ENCODE measurements at regions not wholly inside any gene's neighbourhood (a gene's known extent, or its start where the extent isn't known, plus 50 kb on each side); places are given as distances from the start of the nearest gene placed in this dataset.
A peak's percentile ranks its signal among the peaks of the same experiment; 100 is the strongest.

DNA sequence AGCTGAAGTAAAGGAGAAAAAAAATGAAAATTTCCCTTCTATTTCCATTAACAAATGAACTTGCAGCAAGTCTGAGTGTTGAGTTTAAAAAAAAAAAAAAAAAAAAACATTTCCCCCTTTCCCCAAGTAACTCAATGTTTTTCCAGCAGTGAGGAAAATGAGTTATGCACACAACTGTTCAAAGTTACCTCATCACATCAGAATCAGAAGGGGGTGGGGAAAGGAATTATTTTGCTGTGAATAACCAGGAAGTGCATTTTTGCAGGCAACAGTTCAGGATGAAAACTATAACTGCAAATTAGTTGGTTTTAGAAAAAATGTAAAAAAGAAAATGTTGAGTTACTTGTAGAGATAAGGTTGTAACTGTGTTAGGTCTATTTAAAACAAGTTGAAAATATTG, 568.9 kb upstream of the CITED2 start:
- peak; percentile 71 to 92 for DNase-seq (ENCODE audit: low read depth in 2 of 2)

- no peak for DNase-seq (ENCODE audit: low read depth in 2 of 2)
These were observed 567.9 kb upstream of the CITED2 start for GRCh38 chr6:139942331-139942730.

DNA sequence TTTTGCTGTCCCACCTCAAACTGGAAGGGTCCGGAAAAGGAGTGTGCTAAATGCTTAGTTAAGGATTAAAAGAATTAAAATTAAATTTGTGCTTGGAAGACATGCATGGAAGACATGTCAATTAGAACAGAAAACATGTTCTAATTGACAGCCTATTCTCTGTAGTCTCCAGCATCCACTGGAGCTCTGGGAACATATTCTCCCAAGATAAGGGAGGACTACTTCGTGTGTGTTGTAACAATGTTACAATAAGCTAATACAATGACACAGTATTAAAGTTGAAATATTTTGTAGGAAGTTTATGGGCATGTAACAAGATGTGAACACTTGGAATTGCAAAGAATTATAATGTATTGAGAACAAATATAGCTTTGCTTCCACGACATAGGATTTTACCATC, 567.4 kb upstream of the CITED2 start:
- DNase-seq (ENCODE audit: low read depth in 2 of 2) = no peak

DNA sequence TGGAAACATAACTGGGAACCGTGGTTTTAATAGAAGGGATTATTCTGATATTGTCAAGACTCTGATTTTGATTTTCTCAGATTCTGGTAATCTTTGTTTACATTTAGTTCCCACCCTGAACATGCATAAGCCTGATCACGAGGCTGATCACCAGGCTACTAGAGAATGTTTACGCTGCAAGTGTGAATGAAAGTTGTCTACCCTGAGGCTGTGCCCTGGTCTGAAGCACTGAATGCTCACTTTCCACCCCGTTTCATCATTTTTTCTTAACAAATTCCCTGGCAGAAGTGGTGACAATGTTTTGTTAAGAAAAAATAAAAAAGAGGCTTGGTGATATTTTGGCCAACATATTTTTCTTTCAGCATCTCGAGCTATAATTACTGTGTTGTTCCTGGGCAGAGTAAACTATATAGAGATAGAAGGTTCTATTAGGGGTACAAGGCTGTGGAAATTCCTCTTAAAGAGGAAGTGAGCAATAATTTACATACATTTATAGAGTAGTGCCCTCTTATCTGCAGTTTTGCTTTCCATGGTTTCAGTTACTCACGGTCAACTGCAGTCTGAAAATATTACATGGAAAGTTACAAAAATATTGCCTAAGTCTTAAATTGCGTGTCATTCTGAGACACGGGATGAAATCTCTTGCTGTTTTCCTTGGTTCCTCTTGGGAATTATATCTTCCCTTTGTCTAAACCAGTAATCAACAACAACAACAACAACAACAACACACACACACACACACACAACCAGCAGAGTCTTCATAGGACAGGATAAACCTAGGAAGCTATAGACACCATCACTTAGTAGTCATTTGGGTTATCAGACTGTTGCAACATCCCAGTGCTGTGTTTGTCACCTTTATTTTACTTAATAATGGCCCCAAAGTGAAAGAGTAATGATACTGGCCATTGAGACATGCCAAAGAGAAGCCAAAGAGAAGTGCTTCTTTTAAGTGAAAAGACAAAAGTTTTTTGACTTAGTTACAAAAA, 566.6 kb upstream of the CITED2 start:
- no peak for DNase-seq (ENCODE audit: low read depth in 2 of 2)

DNA sequence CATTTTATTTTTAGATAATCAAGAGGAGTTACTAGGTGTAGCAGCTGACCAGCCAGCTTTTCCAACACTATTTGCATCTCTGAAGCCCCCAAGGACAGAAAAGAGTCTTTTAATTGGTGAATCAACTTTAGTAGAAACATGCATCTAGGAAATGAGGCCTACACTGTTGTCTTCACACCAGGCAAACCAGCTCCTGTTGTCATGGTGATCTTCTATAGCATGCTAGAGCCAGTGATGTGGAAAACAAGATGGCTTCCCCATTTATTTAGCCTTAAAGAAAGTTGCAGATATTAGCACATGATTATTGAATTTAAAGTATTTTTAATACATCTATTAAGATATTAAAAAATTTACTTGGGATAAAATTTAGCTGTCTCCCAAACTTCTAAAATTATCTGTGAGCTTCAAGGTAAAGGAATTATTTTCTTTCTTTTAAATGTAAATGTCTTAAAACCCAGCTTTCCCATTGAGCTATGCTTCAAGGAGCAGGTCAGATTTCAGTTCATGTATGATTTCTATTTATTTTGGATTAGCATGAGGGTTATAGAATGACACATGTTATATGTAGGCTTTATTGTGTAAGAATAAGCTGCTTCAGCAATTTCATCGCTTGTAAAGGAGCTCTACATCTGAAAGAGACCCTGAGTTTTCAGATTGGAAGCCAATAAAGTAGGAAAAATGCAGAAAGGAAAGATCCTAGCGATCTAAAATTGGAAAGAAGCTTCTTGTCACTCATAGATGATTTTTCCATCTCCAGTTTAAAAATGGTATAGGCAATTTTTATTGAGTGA, 564.9 kb upstream of the CITED2 start:
- DNase-seq (ENCODE audit: low read depth in 2 of 2) = no peak

GRCh38 chr6:139932671-139933070, 558.2 kb upstream of the CITED2 start:
- DNase-seq (ENCODE audit: low read depth in 2 of 2) = peak; percentile 26 to 67

GRCh38 chr6:139931747-139932146, 557.3 kb upstream of the CITED2 start:
- no peak for DNase-seq (ENCODE audit: low read depth in 2 of 2)

DNA sequence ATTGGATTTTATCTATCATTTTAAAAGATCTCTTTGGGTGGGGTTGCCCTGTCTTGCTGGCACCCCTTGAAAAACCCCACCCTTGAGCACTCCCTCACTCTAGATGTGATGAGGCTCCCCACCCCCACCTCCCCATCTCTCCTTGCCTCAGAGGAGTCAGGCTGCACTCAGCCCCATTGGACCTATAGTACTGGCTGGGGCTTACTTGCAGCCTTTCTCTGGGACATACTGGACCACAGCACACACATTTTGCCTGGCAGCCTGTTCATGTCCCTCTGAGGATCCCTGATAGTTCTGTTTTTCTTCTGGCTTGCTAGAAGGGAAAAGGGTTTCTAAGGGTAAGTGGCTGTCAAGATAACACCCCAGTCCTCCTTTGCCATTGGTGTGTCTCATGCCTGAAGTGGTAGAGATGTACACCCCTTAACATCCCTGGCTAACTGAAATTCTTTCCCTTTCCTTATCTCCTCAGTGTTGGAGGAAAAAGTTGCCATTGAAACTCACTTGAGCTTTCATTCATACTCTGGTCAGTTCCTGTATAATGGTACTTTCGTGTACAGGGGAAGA, 553.4 kb upstream of the CITED2 start:
- no peak for DNase-seq (ENCODE audit: low read depth in 2 of 2)

DNA sequence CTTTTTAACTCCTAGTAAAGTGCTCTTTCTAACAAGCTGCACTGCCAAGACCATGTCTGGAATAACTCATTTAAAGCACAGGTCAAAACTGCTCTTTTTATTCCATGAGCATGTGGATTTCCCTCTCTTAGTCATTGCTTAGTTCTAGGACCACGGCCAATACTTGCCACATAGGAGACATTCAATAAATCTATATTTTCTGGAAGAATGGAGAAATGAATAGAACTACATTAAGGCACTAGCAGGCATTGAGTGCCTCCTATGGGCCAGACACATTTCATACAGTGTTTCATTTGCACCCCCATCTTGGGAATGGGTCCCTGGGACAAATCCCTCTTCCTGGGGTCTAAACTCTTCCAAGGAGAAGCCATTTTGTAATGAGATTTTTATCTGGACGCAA, 552.8 kb upstream of the CITED2 start:
- DNase-seq (ENCODE audit: low read depth in 2 of 2) = peak in 1 of 2 donors; percentile 30

DNA sequence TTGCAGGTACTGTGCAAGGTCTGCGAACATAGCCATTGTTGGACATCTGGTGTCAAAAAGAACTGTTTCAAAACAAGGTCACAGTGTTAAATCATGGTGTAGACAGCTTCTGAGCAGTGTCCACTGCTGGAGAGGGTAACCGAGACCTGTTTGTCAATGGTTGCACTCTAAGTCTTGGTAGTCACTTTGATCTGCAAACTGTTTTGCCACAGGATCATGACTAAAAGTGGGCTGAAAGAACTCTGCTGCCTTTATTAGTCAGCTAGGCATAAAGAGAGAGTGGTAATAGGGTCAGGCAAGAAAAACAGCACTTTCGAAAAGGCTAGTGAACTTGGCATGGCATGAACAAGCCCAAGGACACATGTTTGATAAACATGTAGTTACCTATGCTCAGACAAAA, 552.3 kb upstream of the CITED2 start:
- no peak for DNase-seq (ENCODE audit: low read depth in 2 of 2)

DNA sequence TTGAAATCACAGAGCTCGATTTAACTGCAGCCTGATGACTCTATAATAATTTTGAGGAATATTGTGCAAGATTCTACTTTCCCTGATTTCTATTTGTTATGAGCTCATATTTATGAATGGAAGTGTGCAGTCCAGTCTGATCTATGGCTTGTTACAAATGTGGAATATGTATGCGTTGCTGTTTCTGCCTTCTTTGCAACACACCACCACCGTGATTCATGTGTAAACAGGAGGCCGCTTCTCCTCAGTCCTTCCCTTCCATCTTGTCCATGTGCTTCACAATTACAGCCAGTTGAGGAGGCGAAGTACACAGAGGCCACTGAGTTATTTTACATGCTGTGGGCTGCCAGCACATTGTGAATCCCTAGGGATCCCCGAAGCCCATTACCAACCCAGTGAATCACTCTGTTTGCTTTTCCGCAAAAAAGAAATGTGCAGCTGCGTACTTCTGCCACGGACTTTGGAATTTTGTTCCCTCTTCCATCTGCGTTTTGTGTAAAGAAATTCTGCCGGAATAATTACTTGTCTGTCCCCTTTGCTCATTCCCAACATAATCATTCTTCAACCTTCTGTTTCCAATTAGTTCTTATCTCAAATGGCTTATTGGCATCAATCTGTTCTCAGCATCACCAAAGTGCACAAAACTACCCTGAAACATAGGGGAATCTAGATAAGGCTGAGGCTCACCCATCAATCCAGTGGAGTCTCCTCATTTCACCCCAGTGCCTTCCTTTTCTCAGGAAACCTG, 551.6 kb upstream of the CITED2 start:
- no peak for DNase-seq (ENCODE audit: low read depth in 2 of 2)

DNA sequence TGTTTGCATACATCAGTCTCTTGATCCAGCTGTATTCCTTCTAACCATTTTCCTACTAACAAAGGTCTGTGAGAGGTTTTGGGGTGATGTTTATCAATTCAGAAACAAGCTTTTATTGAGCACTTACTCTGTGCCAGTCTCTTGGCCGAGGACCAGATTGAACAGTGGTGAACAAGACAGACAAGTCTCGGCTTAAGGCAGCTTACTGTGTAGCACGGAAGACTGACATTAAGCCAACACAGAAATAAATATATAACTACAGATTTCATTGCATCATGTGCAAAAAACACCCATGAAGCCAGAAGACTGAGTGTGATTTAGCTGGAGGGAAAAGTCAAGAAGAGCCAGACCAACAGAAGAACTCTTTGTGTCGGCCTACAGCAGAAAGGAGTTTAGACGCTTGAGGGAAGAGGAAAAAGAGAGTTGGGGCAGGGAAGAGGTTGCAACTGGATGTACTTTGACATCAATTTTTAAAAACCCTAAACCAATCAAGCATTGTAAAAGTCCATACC, 549.6 kb upstream of the CITED2 start:
- no peak for DNase-seq (ENCODE audit: low read depth in 2 of 2)

DNA sequence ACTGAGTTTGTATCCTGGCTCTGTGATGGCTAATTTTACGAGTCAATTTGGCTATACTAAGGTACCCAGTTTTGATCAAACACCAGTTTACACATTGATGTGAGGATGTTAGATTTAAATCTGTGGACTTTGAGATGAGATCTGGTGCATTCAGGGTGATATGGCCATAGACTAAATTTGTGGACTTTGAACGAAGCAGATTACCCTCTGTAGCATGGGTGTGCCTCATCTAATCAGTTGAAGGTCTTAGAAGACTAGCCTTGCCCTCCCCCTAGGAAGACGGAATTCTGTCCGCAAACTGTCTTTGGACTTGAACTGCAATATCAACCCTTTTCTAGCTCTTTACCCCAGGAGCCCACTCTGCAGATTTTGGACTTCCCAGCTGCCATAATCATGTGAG, 547.8 kb upstream of the CITED2 start:
- no peak for DNase-seq (ENCODE audit: low read depth in 2 of 2)

GRCh38 chr6:139920776-139921100, 546.3 kb upstream of the CITED2 start:
- no peak for DNase-seq (ENCODE audit: low read depth in 2 of 2)

DNA sequence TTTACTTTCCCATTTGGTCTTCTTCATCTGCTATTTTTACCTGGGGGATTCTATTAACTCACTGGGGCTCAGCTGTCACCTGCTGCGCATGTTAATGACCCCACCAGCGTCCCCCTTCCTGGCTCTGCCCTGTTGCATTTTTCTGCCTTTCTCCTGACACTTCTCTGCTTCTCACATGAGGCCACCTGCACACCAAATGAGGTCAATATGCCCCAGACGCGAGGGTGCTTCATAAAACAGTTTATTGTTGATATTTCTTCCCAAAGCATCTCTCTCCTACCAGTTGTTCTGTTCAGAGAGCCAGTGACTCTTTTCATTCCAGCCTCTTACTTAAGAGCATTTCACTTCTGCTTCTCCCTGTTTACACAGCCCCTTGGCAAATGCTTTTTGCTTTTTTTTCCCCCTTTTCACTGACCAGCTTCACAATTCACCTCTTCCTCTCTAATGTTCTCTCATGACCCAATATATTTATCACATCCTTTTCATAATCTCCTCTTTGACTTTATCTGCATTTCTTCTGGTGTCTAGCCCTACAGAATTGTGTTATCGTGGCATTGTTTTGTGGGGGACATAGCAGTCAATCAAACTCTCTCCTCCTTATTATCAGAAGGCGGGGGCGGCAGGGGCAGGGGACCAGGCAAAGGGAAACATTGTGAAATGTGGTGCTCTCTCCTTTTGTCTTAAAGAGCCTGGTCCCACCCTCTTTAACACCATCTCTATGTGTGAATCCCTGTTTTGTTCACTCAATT, 545.8 kb upstream of the CITED2 start:
- no peak for DNase-seq (ENCODE audit: low read depth in 2 of 2)

DNA sequence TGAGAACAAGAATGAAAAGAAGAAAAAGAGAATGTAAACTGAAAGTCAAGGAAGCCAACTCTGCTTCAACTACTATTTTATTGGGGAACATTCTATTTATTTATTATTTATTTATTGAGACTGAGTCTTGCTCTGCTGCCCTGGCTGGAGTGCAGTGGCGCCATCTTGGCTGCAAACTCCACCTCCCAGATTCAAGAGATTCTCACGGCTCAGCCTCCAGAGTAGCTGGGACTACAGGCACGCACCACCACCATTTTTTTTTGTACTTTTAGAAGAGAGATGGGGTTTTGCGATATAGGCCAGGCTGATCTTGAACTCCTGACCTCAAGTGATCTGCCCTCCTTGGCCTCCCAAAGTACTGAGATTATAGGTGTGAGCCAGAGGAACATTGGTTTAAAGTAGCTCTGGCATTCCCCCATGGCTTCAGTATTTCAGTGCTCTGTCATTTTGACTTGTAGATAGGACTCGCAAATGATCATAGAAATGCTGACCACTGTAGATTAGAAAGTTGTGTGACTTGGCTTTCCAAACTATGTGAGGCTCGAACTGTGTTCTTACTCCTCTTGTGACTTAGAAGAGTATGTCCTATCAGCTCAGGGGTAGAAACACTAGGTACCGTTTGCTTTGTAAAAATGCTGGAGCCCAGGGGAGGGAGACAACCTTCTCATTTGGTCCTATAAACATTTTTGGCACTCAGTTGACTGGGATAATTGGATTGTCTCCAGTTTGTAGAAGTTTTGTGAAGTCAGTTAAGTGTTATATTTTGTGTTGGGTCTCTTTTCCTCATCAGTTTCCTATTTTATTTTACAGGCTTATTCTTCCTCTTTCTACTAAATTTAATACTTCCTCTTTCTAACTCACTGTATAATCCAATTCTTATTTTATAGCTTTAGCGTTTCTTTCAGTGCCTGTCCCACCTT, 544.9 kb upstream of the CITED2 start:
- no peak for DNase-seq (ENCODE audit: low read depth in 2 of 2)

DNA sequence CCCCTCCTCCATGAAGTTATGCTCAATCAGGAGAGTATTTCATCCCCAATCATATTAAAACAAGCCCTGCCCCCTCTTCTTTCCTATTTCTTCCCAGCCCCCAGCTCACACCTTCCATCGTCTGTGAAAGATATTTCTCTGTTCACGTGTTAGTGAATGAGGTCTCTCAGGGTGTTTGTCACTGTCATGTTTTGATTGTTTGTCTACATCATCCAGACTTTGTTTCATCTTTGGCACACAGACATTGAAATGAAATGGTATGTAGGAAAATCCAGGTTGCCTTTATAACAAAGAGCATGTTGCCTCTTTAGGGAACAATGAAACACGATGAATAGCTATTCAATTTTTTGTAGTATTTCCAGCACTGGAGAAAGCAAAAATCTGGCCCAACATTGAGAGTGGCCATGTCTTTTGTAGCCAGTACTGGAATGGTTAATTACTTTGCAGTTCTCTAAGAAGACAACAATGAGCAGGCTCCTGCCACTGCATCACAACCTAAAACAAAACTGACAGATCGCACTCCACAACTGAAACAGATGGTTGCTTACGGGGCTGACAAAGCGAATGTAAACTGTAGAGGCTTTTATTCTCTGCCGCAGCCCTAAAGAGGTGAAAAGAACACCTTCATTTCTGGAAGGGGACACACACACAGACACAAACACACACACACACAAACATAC, 543.6 kb upstream of the CITED2 start:
- no peak for DNase-seq (ENCODE audit: low read depth in 2 of 2)

GRCh38 chr6:139914910-139915309, 540.5 kb upstream of the CITED2 start:
- no peak for DNase-seq (ENCODE audit: low read depth in 2 of 2)

Measured in dermis microvascular lymphatic vessel endothelial cell (primary cell).